SU-DHL-6 (cell line): ENCODE measurements at regions not wholly inside any gene's neighbourhood (a gene's known extent, or its start where the extent isn't known, plus 50 kb on each side); places are given as distances from the start of the nearest gene placed in this dataset.

Source experiments
- H2AFZ ChIP-seq: fragments of 200-600 bp; sonication (generic); 2 replicates; pipeline ENCODE4 v1.6.1; 2014; ENCODE audit warnings: low read depth, mild to moderate bottlenecking, moderate library complexity, mixed read lengths, antibody characterized with exemption, low read length; ENCODE audit not compliant: severe bottlenecking
- H3F3A ChIP-seq: fragments of 200-600 bp; shearing (Covaris generic); 2 replicates; pipeline ENCODE4 v1.6.0; 2016; ENCODE audit warnings: antibody characterized with exemption, mild to moderate bottlenecking; ENCODE audit not compliant: insufficient read depth
- H3K27ac ChIP-seq: fragments of 200-600 bp; sonication (generic); 2 replicates; pipeline ENCODE4 v1.5.1; 2016; ENCODE audit warnings: low read depth, mild to moderate bottlenecking, low read length, moderate library complexity, mixed read lengths
- H3K27me3 ChIP-seq: fragments of 200-600 bp; sonication (generic), shearing (Covaris generic); 2 replicates; pipeline ENCODE4 v1.6.0; 2014; ENCODE audit warnings: mild to moderate bottlenecking, low read length
- H3K36me3 ChIP-seq: fragments of 200-600 bp; sonication (generic); 2 replicates; pipeline ENCODE4 v1.6.1; 2014; ENCODE audit warnings: mild to moderate bottlenecking, low read length, mixed read lengths
- H3K4me2 ChIP-seq: fragments of 300-600, 200-600 bp; shearing (Covaris generic), sonication (generic); 2 replicates; pipeline ENCODE4 v1.6.0; 2014; ENCODE audit warnings: low read length, low read depth, mild to moderate bottlenecking; ENCODE audit not compliant: poor library complexity, severe bottlenecking
- H3K4me3 ChIP-seq: fragments of 200-600 bp; sonication (generic); 2 replicates; pipeline ENCODE4 v1.5.1; 2014; ENCODE audit warnings: antibody characterized with exemption, low read length, mild to moderate bottlenecking, mixed read lengths; ENCODE audit not compliant: insufficient read depth, poor library complexity, severe bottlenecking
- H3K79me2 ChIP-seq: fragments of 200-600 bp; sonication (generic); 2 replicates; pipeline ENCODE4 v1.6.1; 2014; ENCODE audit warnings: mild to moderate bottlenecking, low read length, moderate library complexity; ENCODE audit not compliant: insufficient read depth
- H3K9ac ChIP-seq: fragments of 200-600 bp; sonication (generic); 2 replicates; pipeline ENCODE4 v1.7.0; 2014; ENCODE audit warnings: mild to moderate bottlenecking, low read length
- H3K9me2 ChIP-seq: fragments of 200-600 bp; sonication (generic); replicated peaks from 2 replicates; pipeline ENCODE4 v1.6.1; 2014; ENCODE audit warnings: low read length; ENCODE audit not compliant: insufficient read depth
- H3K9me3 ChIP-seq: fragments of 200-600 bp; sonication (generic); 2 replicates; pipeline ENCODE4 v1.6.1; 2014; ENCODE audit warnings: low read length, mixed read lengths; ENCODE audit not compliant: insufficient read depth
- H4K20me1 ChIP-seq: fragments of 200-600 bp; sonication (generic); 2 replicates; pipeline ENCODE4 v1.6.1; 2014; ENCODE audit warnings: low read depth, mild to moderate bottlenecking, antibody characterized with exemption, low read length, moderate library complexity, mixed read lengths
- EZH2phosphoT487 ChIP-seq: fragments of 200-600 bp; sonication (generic), shearing (Covaris generic); conservative IDR thresholded peaks from 2 replicates; pipeline ENCODE4 v1.6.1; 2018; ENCODE audit warnings: mild to moderate bottlenecking, antibody characterized with exemption, low read length, moderate library complexity, mixed read lengths
- TF ChIP-seq, protein P1 (sequence below): fragments of 200-600 bp; sonication (generic); IDR thresholded peaks from one replicate; pipeline ENCODE4 v1.5.1; 2017; ENCODE audit warnings: antibody characterized with exemption, mild to moderate bottlenecking, low read length, moderate library complexity; ENCODE audit not compliant: insufficient read depth, poor library complexity, severe bottlenecking

DNA sequence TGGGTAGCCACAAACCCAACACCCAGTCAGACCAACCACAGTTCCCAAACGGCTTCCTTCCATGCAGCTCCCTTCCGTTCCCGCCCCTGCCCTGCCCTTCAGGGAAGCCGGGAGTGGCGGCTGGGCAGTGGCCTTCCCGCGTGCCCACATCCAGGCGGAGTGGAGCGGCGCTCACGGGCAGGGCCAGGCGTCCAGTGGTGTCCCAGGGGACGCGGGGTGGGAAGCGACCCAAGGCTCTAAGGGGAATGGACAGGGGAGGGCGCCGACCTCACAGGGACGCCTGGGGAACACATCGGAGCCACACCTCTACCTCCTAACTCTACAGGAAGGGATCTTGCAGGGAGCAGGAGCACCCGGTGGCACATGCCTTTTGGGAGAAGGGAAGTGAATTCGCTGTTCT is 225.9 kb upstream of the MGAT5 start:
- Histone ChIP-seq H3K79me2 (no peaks in the 10 kb centered on the region), H3F3A (no peaks in the 10 kb centered on the region), H3K9ac (no peak overlapping the region), H2AFZ (no peak overlapping the region), H3K4me2 (no peak overlapping the region), H3K9me2 (no peaks in the 10 kb centered on the region), H3K9me3 (no peaks in the 10 kb centered on the region), H3K4me3 (no peak overlapping the region), H4K20me1 (no peaks in the 10 kb centered on the region), H3K27ac (no peak overlapping the region), H3K27me3 (no peaks in the 10 kb centered on the region), H3K36me3 (no peaks in the 10 kb centered on the region)
- TF ChIP-seq EZH2phosphoT487: no peak
- TF ChIP-seq, protein P1, sequence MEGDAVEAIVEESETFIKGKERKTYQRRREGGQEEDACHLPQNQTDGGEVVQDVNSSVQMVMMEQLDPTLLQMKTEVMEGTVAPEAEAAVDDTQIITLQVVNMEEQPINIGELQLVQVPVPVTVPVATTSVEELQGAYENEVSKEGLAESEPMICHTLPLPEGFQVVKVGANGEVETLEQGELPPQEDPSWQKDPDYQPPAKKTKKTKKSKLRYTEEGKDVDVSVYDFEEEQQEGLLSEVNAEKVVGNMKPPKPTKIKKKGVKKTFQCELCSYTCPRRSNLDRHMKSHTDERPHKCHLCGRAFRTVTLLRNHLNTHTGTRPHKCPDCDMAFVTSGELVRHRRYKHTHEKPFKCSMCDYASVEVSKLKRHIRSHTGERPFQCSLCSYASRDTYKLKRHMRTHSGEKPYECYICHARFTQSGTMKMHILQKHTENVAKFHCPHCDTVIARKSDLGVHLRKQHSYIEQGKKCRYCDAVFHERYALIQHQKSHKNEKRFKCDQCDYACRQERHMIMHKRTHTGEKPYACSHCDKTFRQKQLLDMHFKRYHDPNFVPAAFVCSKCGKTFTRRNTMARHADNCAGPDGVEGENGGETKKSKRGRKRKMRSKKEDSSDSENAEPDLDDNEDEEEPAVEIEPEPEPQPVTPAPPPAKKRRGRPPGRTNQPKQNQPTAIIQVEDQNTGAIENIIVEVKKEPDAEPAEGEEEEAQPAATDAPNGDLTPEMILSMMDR: no peak

- Histone ChIP-seq H3F3A (no peaks in the 10 kb centered on the region), H3K9me3 (no peaks in the 10 kb centered on the region), H3K79me2 (no peaks in the 10 kb centered on the region), H3K27ac (no peak overlapping the region), H3K9me2 (no peaks in the 10 kb centered on the region), H3K9ac (no peak overlapping the region), H3K27me3 (no peaks in the 10 kb centered on the region), H3K4me3 (no peak overlapping the region), H2AFZ (no peak overlapping the region), H3K4me2 (no peak overlapping the region), H3K36me3 (no peaks in the 10 kb centered on the region), H4K20me1 (no peaks in the 10 kb centered on the region)
- TF ChIP-seq, protein P1: no peak
- no peak for TF ChIP-seq EZH2phosphoT487
Measured at GRCh38 chr2:134029418-134029817, 224.5 kb upstream of the MGAT5 start.

DNA sequence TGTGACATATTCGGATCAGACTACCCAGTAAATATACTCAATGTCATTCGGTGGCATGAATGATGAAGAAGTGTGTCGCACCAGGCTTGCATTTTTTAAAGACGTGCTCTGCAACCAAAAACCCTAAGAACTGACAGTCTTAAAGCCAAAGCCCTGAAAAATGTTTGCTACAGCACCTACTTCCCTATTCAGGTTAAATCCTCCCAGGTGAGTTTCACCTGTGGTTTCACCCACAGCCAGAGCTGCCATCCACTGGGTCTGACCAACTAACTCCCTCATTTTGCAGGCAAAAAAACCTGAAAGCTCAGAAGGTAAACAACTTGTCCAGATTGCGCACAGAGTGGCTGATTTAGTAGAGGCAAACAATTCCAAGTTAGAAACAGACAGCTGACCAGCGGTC is 222.3 kb upstream of the MGAT5 start:
- no peaks in the 10 kb centered on the region for H3F3A ChIP-seq
- no peak overlapping the region for H2AFZ ChIP-seq
- H3K79me2 ChIP-seq: no peaks in the 10 kb centered on the region
- no peak overlapping the region for H3K27ac ChIP-seq
- H3K9ac ChIP-seq: no peak overlapping the region
- H3K4me2 ChIP-seq: no peak overlapping the region
- no peaks in the 10 kb centered on the region for H3K9me3 ChIP-seq
- no peak overlapping the region for H3K4me3 ChIP-seq
- H3K27me3 ChIP-seq: no peaks in the 10 kb centered on the region
- no peaks in the 10 kb centered on the region for H4K20me1 ChIP-seq
- no peaks in the 10 kb centered on the region for H3K36me3 ChIP-seq
- H3K9me2 ChIP-seq: no peaks in the 10 kb centered on the region
- TF ChIP-seq EZH2phosphoT487: no peak
- TF ChIP-seq, protein P1: no peak
